Activated CD8-positive, alpha-beta memory T cell treated with anti-CD3 and anti-CD28 coated beads, Interleukin-2, amount 50 U/mL, for 1 hour (primary cell): ENCODE measurements at regions not wholly inside any gene's neighbourhood (a gene's known extent, or its start where the extent isn't known, plus 50 kb on each side); places are given as distances from the start of the nearest gene placed in this dataset.

Experiments
- DNase-seq: peaks from one replicate; pipeline ENCODE4 v3.0.0-alpha.2; 2020; ENCODE audit errors: extremely low read depth

GRCh38 chr1:232249339-232249738, 380.6 kb downstream of the SIPA1L2 start:
- no peak for DNase-seq

GRCh38 chr1:232248276-232248820, 381.6 kb downstream of the SIPA1L2 start:
- DNase-seq: no peak

DNA sequence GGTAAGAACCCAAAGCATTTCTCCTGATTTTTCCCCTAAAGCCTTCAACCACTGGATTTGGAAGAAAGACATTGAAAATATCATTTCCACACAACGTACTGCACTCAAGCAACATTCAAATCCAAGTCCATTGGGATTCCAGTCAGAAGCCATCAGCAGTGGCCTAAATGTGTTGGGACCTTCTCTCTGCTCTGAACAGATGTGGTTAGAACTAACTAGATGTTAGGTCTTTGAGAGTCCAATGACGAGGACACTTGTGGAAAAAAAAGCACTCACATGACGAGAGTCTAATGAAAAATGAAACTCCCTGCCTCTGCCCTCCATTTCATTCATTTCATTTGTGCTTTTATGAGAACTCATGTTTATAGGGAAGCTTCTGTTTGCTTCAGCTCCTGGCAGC, 382.3 kb downstream of the SIPA1L2 start:
- no peak for DNase-seq

DNA sequence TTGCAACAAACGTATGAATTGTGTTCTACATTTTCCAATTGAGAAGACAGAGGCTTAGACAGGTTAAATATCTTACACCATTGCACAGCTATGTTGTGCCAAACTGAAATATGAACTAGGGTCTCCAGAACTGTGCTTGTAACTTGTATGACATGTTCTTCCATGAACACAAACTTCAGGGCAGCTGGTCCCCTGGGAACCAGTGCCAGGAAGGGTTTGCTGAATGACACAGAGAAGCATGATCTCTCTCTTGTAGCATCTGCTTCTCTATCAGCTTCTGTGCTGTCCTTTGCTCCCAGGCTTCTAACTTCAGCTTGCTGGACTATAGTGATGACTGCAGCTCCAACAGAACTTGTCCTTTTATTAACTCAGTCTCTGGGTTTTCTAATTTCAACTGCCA, 385.5 kb downstream of the SIPA1L2 start:
- no peak for DNase-seq

- no peak for DNase-seq
Measured at GRCh38 chr1:232239998-232240397, 389.9 kb downstream of the SIPA1L2 start.

- no peak for DNase-seq
Measured at GRCh38 chr1:232239522-232239921, 390.4 kb downstream of the SIPA1L2 start.

GRCh38 chr1:232238009-232238408, 391.9 kb downstream of the SIPA1L2 start:
- no peak for DNase-seq

DNA sequence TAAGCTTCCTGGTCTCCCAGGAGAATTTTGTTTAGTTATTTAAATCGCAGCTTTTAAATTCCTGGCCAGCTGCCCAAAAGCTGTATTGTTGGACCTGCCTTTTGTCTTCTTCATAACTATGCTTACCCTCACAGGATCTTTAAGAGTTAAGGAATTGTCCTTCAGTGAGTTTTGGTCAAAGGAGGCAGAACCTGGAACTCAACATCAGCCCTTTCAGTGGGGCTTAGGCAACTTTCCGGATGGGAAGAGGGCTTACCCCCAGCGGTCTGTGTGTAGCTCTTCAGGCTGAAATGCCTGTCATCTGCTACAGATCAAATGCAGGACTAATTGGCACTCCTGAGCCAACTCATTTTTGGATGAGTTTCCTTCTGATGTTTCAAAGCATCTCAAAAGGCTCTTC, 402.6 kb downstream of the SIPA1L2 start:
- DNase-seq: no peak

DNA sequence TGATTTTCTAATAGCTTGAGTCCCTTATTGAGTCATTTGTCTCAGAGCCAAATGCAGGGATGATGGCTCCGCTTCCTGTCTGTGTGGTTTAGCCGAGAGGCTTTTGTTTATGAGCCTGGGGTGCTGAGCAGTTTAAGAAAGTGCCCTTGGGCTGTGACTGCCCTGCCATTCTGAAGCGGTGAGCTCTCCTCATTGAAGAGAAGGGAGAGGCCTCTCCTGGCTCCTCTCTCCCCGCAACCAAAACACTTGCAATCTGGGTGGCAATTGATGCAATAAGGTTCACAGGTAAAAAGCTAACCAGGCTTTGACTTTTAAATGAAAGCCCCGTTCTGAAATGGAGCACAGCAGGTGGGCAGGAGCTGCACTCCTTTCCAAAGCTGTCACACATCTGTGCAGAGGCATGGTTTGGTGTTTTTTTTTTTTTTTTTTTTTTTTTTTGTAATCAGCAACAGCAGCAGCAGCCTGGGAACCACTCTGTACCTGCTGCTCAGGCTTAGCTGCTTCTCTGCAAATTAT, 403.7 kb downstream of the SIPA1L2 start:
- DNase-seq: no peak

DNA sequence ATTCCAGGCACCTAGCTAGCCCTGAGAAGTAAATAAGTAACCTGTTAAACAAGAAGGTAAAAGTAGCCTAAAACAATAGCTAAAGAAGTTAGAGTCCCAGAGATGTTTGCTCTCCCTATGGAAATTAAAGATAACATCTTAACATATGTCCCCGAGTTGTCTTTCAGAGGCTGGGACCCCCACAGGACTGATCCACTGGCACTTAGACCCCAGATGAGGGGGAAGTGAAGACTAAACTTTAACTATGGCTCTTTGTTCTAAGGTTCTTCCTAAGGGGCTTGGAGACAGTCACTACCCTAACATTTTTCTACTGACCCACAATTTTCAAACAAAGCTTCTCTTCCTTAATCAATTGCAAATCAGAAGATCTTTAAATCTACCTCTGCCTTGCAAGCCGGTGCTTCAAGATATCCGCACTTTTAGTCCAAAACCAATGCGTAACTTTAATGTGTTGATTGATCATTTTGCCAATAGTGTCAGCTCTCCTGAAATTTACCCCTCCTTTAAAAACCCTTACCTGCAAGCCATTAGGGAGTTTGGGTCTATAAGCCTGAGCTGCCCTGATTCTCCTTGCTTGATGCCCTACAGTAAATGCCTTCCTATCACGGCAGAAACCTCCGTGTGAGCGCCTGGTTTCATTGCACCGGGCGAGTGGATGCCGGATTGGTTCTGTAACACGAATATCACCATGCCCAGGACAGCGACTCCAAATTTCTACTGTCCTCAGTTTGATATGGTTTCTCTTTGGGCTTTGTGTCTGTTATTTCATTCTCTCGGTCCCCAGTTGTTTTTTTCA, 404.4 kb downstream of the SIPA1L2 start:
- DNase-seq: no peak

GRCh38 chr1:232223887-232224286, 406.0 kb downstream of the SIPA1L2 start:
- no peak for DNase-seq

DNA sequence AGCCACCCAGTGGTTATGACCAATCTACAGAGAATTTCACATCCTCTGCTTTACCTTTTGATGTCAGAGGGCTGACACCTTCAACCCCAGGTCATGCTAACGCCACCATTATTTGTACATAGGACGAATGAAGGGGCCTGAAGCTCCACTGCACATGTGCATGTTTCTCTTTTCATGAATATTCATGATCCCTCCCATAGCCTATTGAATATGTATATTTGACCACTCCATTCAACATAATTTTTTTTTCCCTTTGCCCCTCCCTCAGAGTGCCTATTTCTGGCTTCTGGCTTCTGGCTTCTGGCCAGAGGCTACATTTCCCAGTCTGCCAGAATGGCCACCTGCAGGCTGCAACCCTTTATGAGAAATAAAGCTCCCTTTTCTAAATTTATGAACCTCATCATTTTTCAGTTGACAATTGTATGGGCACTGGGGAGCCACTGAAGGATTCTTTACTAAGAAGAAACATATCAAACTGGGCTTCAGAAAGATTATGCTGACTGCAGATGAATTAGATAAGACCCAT, 406.7 kb downstream of the SIPA1L2 start:
- no peak for DNase-seq

GRCh38 chr1:232222614-232223013, 407.3 kb downstream of the SIPA1L2 start:
- DNase-seq: no peak

DNA sequence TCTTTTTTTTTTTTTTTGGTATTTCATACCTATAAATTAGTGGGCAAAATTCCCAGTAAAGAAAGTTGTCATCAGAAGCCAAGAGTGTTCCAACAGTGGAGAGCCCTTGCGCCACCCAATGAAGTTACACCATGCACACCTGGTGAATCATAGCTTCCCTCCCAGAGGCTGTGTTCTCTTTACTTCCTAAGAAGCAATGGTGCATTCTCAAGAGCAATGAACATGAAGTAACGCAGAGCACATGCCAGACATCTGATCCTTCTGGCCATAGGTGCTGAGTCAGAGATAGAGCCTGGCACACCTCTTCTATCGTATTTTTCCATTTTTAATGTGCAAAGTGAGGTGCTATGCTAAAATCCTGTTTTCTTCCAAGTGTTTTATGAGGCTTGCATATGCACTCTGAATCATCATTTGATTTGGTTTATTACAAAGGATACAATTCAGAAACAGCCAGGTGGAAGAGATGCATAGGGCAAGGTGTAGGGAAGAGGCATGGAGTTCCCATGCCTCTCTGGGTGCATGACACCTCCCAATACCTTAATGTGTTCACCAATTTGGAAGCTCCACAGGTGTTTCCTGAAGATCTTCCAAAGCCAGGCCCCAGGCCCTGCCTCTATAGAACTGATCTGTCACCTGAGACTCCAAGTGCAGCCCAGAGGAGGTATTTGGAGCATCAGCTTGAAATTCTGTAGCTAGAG, 408.0 kb downstream of the SIPA1L2 start:
- DNase-seq: no peak

GRCh38 chr1:232218955-232219865, 410.7 kb downstream of the SIPA1L2 start:
- no peak for DNase-seq

DNA sequence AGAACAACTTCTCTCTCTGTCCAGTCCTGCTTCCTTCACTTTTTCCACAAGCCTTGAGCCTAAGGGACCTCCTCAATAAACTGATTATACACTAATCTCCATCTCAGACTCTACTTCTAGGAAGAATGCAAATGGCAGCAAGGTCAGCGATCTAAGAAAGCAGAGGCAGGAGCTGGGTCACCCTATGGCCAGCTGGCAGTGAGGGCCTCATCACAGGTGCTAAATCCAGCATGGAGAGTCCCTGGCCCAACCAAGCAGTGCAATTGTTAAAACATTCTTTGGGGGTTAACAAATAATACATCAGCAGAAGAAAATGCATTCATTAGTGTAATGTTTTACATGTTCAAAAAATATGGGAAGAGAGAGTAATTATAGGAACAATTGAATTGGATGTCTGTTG, 416.0 kb downstream of the SIPA1L2 start:
- DNase-seq: no peak

DNA sequence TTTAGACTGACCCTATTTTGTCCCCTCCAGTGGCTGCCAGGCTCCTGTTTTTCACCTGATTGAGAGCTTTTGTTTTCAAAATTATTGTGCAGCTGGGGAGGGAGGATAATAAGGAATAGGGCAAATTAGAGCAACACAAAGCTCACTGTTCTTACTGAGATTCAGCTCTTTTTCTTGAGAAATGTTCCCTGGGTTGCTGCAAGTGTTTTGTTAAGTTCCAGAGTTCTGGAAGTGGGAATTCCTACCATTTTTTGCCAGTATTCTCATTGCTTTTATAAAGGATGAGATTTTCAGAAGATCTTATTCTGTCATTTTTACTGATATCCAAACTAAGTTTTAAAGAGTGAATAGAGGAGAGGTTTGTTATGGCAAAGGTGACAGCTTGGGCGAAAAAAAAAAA, 417.7 kb downstream of the SIPA1L2 start:
- DNase-seq: no peak

DNA sequence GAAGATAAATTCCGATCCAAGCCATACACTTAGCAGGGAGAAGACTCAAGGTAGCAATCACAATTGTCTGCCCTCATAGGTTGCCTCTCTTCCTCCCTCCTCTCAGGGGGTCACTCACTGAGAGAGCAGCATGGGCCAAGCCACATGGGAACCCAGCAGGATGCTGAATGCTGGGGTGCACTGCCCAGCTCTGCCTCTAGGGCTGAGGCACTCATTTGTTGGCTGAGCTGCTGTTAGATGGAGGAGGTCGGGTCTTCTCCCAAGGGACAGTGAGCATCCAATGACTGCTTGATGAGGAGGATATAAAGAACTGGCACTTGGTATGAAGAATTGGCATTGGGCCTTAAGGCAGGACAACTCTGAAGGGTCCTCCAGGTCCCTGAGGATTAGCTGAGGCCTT, 418.8 kb downstream of the SIPA1L2 start:
- no peak for DNase-seq

DNA sequence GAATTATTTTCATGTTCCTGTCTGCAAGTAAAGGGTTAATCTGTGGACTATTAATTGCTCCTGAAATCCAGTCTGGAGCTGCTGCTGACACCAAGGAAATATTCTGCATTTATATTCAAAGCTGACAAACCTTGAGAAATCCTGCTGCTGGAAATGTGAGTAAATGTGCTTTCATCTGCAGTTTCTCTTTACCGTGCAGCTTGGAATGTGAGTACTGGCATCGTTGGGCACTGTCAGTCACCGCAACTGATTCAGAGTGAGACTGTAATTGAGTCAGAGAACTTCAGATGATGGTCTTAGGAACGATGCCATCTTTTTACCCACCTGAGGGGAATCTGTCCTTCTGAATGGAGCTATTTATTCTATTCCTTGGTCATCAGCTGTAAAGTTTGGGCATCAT, 420.6 kb downstream of the SIPA1L2 start:
- no peak for DNase-seq

GRCh38 chr1:232207073-232207866, 422.7 kb downstream of the SIPA1L2 start:
- DNase-seq: no peak

- DNase-seq: no peak
Measured at GRCh38 chr1:232204269-232204668, 425.7 kb downstream of the SIPA1L2 start.
